ENCODE measurements at regions not wholly inside any gene's neighbourhood (a gene's known extent, or its start where the extent isn't known, plus 50 kb on each side); places are given as distances from the start of the nearest gene placed in this dataset.

DNA sequence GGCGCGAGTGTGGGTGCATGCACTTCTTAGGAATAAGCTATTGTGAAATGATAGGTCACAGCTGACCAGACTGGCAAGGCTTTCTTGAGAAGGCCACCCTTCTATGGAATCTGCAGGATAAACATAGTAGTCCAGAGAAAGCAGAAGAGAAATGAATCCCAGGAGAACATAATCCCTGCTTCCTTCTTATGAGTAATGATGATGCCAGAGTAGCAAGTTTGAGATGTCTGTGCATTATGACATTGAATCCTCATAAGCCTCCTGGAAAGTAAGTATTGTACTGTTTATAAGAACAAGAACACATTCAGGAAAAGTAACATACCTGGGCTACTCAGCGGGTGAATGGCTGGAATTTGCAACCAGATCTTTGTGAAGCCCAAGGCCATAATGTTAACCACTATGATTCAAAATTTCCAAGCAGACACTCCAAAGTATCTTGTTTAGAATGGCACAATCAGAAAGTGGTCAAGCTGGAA, 272.1 kb upstream of the HS3ST1 start:
- TF ChIP-seq, protein P1, sequence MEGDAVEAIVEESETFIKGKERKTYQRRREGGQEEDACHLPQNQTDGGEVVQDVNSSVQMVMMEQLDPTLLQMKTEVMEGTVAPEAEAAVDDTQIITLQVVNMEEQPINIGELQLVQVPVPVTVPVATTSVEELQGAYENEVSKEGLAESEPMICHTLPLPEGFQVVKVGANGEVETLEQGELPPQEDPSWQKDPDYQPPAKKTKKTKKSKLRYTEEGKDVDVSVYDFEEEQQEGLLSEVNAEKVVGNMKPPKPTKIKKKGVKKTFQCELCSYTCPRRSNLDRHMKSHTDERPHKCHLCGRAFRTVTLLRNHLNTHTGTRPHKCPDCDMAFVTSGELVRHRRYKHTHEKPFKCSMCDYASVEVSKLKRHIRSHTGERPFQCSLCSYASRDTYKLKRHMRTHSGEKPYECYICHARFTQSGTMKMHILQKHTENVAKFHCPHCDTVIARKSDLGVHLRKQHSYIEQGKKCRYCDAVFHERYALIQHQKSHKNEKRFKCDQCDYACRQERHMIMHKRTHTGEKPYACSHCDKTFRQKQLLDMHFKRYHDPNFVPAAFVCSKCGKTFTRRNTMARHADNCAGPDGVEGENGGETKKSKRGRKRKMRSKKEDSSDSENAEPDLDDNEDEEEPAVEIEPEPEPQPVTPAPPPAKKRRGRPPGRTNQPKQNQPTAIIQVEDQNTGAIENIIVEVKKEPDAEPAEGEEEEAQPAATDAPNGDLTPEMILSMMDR (IDR thresholded peaks at IDR 0.05; ENCODE audit: low read depth, low read length): no peak
- no peak overlapping the region for H3K4me3 ChIP-seq (ENCODE audit: low read depth, low read length)

- no peak overlapping the region for H3K4me3 ChIP-seq (ENCODE audit: low read depth, low read length)
- TF ChIP-seq, protein P1 (IDR thresholded peaks at IDR 0.05; ENCODE audit: low read depth, low read length): no peak
Observed at GRCh38 chr4:11698846-11699590, 270.3 kb upstream of the HS3ST1 start.

GRCh38 chr4:11698033-11698432, 269.3 kb upstream of the HS3ST1 start:
- H3K4me3 ChIP-seq (ENCODE audit: low read depth, low read length): no peak overlapping the region
- TF ChIP-seq, protein P1 (IDR thresholded peaks at IDR 0.05; ENCODE audit: low read depth, low read length): no peak

- no peak overlapping the region for H3K4me3 ChIP-seq (ENCODE audit: low read depth, low read length)
- TF ChIP-seq, protein P1 (IDR thresholded peaks at IDR 0.05; ENCODE audit: low read depth, low read length): no peak
Observed at GRCh38 chr4:11693693-11694092, 265.0 kb upstream of the HS3ST1 start.

DNA sequence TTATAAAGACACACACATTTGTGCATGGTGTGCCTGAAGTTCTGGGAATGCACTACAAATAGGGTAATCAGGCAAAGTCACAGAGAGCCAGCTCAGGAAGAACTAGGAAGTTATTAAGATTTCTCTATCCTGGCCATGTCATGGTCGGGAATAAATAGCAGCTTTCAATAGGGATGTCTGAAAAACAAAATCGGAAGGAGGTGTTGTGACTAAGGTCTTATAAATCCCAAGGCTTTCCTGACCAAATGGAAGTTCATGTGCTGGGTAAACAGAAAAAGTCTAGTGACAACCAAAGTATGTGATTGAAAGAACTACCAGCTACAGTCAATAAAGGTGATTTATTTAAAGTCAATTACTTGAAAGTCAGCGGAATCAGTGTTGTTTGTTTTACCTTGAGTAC, 262.5 kb upstream of the HS3ST1 start:
- H3K4me3 ChIP-seq (ENCODE audit: low read depth, low read length): no peak overlapping the region
- TF ChIP-seq, protein P1 (IDR thresholded peaks at IDR 0.05; ENCODE audit: low read depth, low read length): no peak

GRCh38 chr4:11687727-11688126, 259.0 kb upstream of the HS3ST1 start:
- H3K4me3 ChIP-seq (ENCODE audit: low read depth, low read length): no peak overlapping the region
- TF ChIP-seq, protein P1 (IDR thresholded peaks at IDR 0.05; ENCODE audit: low read depth, low read length): no peak

DNA sequence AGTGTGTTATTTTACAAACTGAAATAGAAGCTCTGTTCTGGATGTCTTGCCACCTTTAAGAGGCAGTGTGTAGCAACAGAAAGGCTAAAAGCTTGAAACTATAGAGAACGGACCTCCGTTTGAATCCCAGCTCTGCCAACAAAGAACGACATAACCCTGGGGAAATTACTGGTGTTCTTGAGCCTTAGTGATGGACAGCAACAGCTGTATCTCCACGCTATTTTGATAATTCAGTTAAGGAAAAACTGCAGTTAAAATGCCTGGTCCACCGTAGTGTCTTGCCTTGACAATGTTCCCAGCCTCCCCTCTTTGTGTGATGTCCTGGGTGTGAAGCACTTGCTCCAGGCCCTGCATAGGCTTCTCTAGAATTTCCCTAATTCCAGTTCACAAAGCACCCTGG, 256.8 kb upstream of the HS3ST1 start:
- TF ChIP-seq, protein P1 (IDR thresholded peaks at IDR 0.05; ENCODE audit: low read depth, low read length): no peak

More for the DNA sequence above, 256.8 kb upstream of the HS3ST1 start:
- H3K4me3 ChIP-seq (ENCODE audit: low read depth, low read length): no peak overlapping the region
